IPS DF 19.7 (cell line): ENCODE measurements at regions not wholly inside any gene's neighbourhood (a gene's known extent, or its start where the extent isn't known, plus 50 kb on each side); places are given as distances from the start of the nearest gene placed in this dataset.

ENCODE experiments used
- DNase-seq: peaks from one replicate; pipeline ENCODE4 v3.0.0-alpha.2; 2013; ENCODE audit warnings: low read depth, low spot score

- no peak for DNase-seq
Measured at GRCh38 chr1:55425310-55425930, 210.3 kb upstream of the USP24 start.

GRCh38 chr1:55423376-55423775, 208.2 kb upstream of the USP24 start:
- no peak for DNase-seq

- DNase-seq = no peak
Measured at GRCh38 chr1:55420929-55421716, 206.0 kb upstream of the USP24 start.

GRCh38 chr1:55420026-55420425, 204.9 kb upstream of the USP24 start:
- no peak for DNase-seq

DNA sequence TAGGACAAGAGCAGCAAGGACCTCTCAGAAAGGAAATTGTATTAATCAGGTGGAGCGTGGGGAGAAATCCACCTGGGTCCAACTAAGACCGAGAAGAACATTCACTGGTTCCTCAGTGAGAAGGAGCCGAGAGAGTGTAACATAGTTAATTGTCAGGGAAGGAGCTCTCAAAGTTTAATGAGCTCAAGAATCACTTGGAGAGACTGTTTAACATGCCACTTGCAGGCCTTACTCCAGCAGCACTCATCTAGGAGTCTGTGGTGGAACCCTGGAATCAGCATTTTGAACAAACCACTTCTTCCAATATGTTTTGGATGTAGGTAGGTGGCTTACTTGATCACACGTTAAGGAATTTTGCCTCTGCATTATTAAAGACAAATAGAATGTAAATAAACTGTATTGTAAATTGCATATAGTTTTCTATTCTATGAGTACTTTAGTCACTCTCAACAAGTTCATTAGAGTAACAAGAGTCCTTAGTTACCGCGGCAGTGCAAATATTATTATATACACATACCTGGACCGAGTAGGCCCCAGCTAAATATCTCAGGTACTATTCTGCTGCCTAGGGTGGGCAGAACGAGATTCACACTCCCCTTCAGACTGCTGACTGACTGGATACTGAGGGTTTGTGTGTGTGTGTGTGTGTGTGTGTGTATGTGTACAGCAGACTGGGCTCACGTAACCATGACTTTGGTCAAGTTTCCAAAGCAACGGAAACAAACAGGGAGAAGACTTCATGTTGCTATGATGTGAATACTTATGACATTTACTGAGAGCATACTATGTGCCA, 203.2 kb upstream of the USP24 start:
- no peak for DNase-seq

- no peak for DNase-seq
Measured at GRCh38 chr1:55416164-55416842, 201.1 kb upstream of the USP24 start.

GRCh38 chr1:55413286-55413685, 198.1 kb upstream of the USP24 start:
- no peak for DNase-seq

DNA sequence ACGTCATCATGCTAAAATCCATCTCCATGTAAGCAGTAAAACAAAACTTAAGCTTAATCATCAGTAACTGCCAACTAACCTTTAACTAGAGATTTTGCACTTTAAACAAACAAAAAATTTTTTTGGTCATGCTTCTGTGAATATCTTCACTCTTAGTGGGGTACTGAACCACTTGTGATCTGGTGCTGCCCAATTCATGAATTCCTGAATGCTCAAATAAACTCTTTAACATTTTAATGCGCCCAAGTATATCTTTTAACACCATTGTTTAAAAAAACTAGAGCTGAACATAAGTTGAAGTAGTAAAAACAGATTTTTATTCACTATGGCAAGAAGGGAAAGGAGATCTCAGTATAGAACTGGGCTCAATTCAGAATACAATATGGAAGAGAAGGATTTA, 196.9 kb upstream of the USP24 start:
- no peak for DNase-seq

GRCh38 chr1:55402671-55403464, 187.7 kb upstream of the USP24 start:
- no peak for DNase-seq

DNA sequence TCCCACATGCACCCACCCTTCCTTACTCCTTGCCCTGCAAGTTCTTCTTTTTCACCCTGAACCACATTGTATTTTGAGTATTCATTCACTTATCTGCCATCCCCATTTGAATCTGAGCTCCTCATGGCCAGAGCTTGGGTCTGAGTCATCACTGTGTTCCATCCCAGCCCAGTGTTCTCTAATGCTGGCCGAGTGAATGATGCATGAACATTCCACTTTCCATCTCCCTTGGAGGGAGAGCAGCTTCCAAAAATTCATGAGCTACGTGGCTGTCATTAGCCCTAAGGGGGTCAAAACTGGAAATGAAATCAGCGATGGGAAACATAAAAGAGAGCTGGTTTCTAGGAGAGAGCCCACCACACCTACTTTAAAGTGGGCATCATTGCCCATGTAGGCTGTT, 187.0 kb upstream of the USP24 start:
- DNase-seq = no peak

DNA sequence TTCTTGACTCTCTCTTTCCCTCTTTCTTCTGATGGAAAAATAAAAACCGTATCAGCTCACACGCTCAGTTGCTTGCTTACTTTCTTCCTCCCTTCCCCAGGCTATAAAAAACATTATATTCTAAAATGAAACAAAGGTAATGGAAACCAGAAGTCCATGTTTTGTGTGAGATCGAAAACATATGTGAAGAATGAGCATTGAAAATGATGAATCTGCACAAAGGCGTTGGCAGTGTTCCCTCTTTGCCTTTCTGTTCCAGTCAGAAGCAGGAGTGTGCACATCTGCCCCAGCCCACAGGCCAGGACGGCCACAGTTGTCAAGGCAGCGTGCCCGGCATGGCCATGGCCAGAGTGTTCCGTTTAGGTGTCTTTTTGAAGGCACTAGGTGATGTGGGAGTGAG, 185.3 kb upstream of the USP24 start:
- DNase-seq = no peak

DNA sequence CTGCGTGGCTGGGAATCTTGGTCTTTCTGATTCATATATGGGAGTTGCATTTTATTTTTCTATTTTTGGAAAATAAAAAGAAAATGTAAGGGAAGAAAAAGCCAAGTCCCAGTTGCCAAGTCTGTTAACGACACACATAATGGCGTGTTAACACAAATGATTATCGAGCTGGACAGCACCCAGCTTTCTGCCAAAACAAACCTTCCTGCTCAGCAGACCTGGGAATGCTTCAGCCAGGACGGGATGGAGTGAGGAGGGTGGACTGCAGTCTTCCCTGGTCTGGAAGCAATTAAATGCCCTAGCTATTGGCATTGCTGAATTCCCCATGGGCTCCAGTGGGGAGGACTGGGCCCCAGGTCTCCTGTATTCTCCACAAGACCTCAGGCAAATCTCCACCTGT, 184.2 kb upstream of the USP24 start:
- no peak for DNase-seq

DNA sequence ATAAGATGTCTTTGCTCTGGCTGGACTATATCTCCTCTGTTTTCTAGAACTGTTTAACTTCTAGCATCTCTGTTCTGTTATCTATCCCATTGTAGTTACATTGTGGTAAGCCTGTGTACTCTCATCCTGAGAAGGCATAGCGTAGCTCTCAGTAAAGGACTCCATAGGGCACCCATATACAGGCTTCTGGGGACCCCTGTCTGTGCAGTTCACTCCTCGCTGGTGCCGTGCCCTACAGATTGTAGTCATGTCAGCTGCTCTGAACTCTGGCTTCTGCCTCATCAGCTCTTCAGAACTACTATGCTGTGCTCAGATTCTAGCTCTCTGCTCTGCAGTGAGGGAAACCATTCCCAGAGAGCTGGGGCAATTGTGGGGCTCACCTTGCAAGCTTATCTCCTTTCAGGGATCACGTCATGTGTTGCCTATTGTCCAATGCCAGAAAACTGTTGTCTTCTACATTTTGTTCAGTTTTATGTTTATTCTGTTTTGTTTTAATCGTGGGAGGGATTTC, 181.3 kb upstream of the USP24 start:
- no peak for DNase-seq

DNA sequence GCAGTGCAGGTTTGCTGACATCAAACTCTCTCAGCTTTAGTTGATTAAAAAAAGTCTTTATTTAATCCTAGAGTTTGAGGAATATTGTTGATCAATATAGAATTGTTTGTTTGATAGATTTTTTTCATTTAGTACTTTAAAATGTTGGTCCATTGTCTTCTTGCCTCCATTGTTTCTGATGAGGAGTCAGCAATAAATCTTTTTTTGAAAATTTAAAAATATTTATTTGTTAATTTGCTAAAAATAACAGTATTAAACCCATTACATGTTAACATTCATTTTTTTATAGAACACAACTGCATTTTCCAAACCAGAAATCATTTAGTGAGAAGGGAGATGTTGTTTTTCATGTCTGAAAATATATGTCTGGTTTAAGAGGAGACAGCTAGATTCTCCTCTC, 173.8 kb upstream of the USP24 start:
- no peak for DNase-seq

GRCh38 chr1:55387145-55387544, 172.0 kb upstream of the USP24 start:
- DNase-seq = no peak

DNA sequence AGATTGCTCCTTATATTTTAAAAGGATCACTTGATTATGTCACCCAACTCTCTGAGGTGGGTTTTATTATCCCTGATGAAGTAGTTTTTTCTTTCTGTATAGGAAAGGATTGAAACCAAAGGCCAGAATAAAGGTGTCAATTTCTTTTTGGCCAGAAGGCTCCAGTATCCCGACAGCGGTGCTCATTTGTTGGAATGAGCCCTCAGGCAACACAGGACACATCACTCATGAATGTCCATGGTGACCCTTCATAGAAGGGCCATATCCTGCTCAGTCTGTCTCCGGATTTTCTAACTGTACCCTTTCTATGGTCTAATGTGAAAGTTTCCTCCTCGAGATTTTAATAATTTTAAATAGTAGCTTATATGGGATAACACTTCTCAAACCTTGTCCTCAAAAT, 171.3 kb upstream of the USP24 start:
- no peak for DNase-seq

GRCh38 chr1:55385402-55386018, 170.3 kb upstream of the USP24 start:
- DNase-seq = no peak

DNA sequence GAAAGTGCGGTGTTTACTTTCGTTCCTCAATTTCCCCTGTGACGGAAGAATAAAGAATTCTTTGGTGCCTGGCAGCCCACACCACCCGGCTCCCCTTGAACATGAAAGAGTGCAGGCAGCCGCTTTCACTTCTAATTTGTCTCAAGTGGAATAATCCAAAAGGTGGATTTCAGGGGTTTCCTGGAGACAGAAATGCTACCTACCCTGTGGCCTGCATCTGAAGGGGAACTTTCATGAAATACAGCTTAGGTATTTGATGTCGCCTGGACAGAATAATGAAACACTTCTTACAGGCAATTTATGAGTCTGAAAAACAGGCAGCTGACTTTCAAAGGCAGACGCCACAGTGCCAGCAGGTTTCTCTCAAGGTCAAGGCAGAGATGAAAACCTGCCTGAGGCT, 169.5 kb upstream of the USP24 start:
- DNase-seq = no peak

DNA sequence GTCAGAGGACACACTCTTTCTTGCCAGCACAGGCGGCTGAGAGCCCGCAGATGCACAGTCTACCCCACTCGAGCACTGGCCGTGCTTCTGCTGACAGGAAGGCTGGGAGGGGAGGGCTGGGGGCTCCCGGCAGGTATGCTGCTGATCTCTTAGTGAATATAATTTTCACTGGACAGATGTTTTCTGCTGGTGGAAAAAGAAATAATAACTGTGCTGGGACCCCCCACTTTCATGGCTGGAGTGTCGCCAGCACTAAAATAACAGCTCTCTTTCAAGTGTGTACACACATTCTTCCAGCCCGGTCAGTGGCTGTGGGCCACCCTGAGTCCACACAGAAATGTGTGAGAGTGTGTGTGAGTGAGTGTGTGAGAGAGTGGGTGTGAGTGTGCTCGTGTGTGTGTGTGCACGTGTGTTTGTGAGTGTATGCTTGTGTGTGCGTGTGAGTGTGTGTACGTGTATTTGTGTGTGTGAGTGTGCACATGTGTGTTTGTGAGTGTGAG, 167.7 kb upstream of the USP24 start:
- no peak for DNase-seq

GRCh38 chr1:55381983-55382382, 166.8 kb upstream of the USP24 start:
- no peak for DNase-seq
